HL-60 (cell line): ENCODE measurements at regions not wholly inside any gene's neighbourhood (a gene's known extent, or its start where the extent isn't known, plus 50 kb on each side); places are given as distances from the start of the nearest gene placed in this dataset.

Experiments
- DNase-seq, 2 experiments: peaks; one replicate each; pipeline ENCODE4 v3.0.0-alpha.2; 2010 to 2020; ENCODE audit warnings: low read depth in 1 of 2, low spot score in 1 of 2
- H3K27ac ChIP-seq: fragments of 250-450 bp; sonication (Bioruptor Pico); replicated peaks from 2 replicates; pipeline ENCODE4 v1.5.1; 2020; ENCODE audit warnings: mild to moderate bottlenecking, moderate library complexity
- H3K27me3 ChIP-seq: fragments of 250-450 bp; sonication (Bioruptor Pico); 2 replicates; pipeline ENCODE4 v1.5.1; 2021; ENCODE audit warnings: mild to moderate bottlenecking, moderate library complexity; ENCODE audit not compliant: insufficient read depth, poor library complexity, severe bottlenecking
- H3K4me3 ChIP-seq: replicated peaks from 2 replicates; pipeline ENCODE4 v1.5.1; 2011; ENCODE audit warnings: mild to moderate bottlenecking, control low read depth, low read length; ENCODE audit not compliant: insufficient read depth
- CTCF ChIP-seq: IDR thresholded peaks from one replicate; pipeline ENCODE4 v1.5.1; 2011; ENCODE audit warnings: low read length, control low read depth, inconsistent platforms; ENCODE audit not compliant: insufficient read depth
- GABPA ChIP-seq: IDR thresholded peaks from 2 replicates; pipeline ENCODE4 v1.6.1; 2012; ENCODE audit warnings: low read depth
- POLR2AphosphoS5 ChIP-seq: IDR thresholded peaks from 2 replicates; pipeline ENCODE4 v1.6.1; 2012; ENCODE audit warnings: low read depth
- REST ChIP-seq: IDR thresholded peaks from 2 replicates; pipeline ENCODE4 v1.6.1; 2012; ENCODE audit warnings: low read depth; ENCODE audit not compliant: insufficient replicate concordance
- SPI1 ChIP-seq: IDR thresholded peaks from 2 replicates; pipeline ENCODE4 v1.6.1; 2012; ENCODE audit warnings: low read depth, mild to moderate bottlenecking, borderline replicate concordance

GRCh38 chr6:105459049-105459448 lies 56.2 kb upstream of the PREP start:
- TF ChIP-seq SPI1 = no peak
- TF ChIP-seq CTCF = no peak
- no peak for TF ChIP-seq POLR2AphosphoS5
- TF ChIP-seq REST = no peak
- TF ChIP-seq GABPA = no peak
- no peak for DNase-seq
- Histone ChIP-seq H3K4me3 (no peak overlapping the region), H3K27ac (no peak overlapping the region), H3K27me3 (no peaks in the 10 kb centered on the region)

DNA sequence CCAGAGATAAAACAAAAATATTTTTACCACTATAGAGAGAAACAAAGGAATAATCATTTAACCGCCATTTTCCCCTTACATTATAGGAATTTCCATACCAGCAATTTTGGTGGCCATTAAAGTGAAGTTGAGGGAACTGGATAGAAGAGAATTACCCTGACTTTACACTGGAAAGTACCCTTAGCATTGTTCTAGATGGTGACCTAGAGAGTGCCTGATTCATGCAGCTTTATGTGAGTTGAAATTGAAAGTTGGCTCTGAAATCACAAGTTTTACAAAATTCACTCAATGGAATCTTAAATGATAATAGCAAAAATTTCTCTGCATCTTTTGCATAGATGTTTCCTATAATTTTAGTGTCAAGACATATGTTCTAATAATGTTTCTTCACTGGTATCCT lies 55.7 kb upstream of the PREP start:
- Histone ChIP-seq H3K4me3 (no peak overlapping the region), H3K27me3 (no peaks in the 10 kb centered on the region), H3K27ac (no peak overlapping the region)
- TF ChIP-seq GABPA (no peak), CTCF (no peak), POLR2AphosphoS5 (no peak), SPI1 (no peak), REST (no peak)
- DNase-seq = no peak

DNA sequence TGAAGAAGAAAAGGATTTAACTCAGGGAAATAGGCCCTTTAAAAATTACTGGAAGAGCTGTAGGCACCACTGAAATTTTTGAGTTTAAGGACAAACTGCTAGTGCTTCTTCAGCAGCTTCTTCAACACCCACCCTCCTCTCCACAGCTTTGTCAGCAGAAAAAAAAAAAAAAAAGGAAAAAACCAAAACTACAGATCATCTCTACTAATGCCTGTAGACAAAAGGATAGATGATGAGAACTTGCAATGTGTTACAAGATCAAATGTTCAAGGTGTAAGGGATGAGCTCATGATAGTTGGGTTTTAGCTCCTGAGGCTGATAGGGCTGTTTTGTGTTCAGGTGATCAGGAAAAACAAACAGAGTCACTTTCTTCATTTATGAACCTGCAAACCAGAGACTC lies 55.2 kb upstream of the PREP start:
- no peak for TF ChIP-seq POLR2AphosphoS5
- no peak for TF ChIP-seq SPI1
- no peak for TF ChIP-seq CTCF
- no peak for TF ChIP-seq GABPA
- TF ChIP-seq REST = no peak
- Histone ChIP-seq H3K4me3 (no peak overlapping the region), H3K27me3 (no peaks in the 10 kb centered on the region), H3K27ac (no peak overlapping the region)
- no peak for DNase-seq
